GM18867 (cell line): ENCODE measurements at regions not wholly inside any gene's neighbourhood (a gene's known extent, or its start where the extent isn't known, plus 50 kb on each side); places are given as distances from the start of the nearest gene placed in this dataset.
A peak's percentile ranks its signal among the peaks of the same experiment; 100 is the strongest.

Experiments used
- ATAC-seq: cut with Tn5 transposase; IDR thresholded peaks from one replicate; pipeline ENCODE4 v1.9.1; 2021; ENCODE audit warnings: mild to moderate bottlenecking, moderate library complexity; ENCODE audit not compliant: unreplicated experiment

DNA sequence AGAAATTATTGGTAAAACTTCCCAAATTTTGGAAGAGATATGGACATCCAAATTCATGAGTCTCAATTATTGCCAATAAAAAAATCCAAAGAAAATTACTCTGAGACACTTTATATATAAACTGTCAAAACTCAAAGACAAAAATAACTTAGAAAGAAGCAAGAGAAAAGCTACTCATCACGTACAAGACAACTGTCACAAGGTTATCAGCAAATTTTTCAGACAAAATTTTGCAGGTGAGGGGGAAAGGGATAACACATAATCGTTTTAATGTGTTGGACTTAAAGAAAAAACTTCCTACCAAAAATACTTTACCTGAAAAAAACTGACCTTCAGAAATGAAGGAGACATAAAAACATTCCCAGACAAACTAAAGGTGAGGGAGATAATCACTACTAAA, 272.5 kb downstream of the THBS2 start:
- no peak for ATAC-seq

DNA sequence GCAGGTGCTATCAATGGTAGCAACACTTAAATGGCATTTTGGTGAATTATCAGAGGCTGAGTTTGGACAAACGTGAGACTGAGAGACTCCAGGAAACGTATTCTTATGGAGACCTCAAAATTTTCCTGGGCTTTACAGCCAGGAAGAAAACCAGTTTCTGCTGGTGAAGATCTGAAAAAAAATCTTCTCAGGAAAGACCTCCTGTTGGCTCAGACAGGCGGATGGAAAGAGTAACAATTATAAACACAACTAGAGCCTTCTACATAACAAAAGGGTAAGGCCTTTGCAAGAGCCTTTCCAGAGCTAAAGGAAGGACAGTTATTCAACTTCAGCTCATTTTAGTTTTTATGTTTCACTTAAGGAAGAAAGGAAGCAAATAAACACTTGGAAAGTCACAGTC, 274.4 kb downstream of the THBS2 start:
- ATAC-seq: no peak

DNA sequence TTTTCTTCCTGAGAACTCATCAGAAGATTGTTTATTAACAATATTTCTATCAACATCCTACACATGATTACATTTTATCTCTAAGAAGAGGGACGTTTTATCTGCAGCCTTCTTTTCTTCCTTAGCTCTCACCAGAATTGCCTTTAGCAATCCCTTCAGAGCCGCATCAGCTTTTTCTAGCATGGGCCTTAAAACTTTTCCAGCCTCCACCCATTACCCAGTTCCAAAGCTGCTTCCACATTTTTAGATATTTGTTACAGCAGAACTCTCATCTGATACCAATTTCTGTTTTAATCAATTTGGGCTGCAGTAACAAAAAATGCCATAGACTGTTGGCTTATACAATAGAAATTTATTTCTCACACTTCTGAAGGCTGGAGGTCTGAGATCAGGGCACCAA, 281.5 kb downstream of the THBS2 start:
- no peak for ATAC-seq

DNA sequence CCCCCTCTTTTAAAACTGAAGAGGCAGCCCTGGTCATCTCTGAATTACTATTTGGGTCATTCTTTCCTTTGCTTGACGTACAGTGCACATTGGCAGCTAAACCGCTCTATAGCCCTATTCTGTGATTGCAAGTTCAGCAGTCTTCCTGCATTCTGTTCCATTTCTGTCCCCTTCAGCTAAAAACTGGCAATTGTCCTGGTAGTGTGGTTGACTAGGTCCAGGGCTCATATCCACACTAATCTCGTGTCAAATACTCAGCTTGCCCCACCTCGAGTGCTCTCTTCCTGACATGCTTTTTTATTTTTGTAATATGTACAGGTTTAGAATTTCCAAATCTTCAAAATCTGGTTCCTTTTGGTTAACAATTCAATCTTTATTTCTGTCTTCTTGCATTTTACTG, 282.1 kb downstream of the THBS2 start:
- no peak for ATAC-seq

DNA sequence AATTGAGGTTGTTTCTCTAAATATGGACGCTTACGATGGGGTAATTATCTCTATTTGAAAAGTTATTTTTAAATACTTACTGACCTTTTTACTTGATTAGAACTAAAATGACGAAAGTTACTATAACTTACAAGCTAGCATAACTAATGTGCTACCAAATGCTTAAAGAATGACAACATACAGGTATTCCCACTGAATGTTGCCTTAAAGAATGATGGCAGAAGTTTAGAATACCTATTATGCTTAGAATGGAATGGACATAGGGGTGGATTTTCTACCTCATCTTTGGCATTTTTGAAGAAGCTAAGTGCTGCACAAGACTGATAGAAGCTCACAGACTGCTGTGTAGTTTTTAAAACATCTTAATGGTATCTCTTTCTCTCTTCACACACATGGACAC, 284.8 kb downstream of the THBS2 start:
- ATAC-seq: no peak

DNA sequence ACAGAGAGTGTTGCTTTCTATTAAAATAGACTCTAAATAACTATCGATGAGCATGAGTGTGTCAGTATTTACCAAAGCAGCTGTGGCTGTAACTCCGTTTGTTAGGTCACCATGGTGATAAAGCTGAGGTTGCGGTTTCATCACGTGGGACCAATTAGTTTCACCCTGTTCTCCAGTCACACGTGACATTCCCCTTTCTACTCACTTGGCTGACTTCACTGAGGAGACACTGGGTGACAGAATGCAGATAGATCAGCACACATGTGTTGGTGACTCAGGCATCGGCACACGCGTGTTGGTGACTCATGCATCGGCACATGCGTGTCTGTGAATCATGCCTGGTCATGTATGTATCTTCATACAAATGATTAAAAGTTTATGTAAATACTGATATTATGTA, 285.4 kb downstream of the THBS2 start:
- ATAC-seq: peak; percentile 98

DNA sequence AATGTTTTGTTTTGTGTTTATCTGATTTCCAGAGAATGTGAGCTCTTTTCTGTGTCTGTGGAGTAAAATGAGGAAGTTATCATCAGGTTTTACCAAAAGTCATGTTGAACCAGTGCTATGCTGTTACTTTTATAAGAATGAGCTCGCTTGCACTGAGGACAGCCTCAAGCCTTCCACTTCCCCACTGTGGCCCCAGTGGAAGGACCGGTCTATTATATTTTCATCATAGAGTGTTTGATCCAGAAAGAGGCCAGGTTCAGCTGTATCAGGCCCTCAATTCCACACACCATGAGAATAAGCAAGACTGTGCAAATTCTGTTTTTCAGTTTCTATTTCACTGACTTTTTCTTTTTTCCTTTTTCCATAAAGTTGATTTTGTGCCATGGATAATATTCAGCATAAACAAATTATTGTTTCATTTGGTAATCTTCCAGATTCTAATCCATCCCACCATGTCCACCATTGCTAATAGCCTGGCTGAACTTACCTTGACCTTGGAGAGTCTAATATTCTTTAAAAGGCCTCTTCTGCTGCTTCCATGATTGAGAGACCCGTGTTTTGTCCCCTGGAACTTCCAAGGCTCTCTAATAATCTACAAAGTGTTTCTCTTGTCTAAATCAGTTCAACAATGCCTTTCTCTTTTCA, 286.2 kb downstream of the THBS2 start:
- ATAC-seq: no peak

DNA sequence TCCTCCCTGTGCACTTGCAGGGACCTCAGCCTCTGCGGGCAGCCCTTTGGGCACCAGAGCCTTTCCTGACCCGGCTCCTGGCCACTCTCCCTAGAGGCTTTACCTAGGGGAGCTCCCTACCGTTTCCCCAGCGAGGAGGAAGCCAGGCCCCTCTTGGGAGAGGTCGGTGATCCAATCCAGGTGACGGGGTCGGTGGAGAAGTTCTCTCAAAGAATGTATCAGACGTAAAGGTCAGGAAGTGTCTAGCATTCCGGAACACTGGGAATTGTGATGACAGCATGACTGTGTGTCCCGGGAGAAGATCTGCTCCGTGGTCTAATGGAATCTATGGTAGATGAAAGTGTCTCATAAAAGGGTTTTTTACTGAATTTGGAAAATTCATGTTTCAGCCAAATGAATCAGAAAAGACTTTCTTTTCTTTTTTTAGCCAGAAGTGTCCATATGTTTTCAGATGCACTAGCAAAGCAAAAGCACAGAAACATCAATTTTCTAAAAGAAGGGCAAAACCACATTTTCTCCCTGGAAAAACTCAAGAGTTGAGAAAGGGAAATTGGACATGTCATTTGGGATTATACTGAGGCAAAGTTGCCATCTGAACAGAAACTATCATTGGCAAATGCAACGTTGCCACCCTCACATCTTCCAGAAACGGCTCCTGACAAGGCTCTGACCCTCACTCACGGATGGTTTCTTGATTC, 289.4 kb downstream of the THBS2 start:
- no peak for ATAC-seq

DNA sequence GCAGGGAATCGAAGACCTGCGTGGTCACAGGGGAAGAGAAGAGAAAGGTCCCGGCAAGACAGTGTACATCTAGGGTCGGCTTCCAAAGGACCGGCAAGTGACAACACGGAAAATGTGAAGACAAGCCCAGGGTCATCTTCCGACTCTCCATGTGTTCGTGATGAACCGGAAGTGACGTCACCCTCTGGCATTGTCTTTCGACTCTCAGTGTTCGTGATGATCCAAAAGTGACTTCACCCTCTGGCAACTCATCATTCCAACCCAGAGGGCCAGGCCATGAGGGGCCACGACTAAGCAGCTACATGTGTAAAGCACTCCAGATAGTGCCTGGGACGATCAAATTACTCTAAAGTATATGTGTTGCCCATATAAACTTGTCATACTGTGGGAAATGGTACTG, 290.8 kb downstream of the THBS2 start:
- ATAC-seq: no peak

DNA sequence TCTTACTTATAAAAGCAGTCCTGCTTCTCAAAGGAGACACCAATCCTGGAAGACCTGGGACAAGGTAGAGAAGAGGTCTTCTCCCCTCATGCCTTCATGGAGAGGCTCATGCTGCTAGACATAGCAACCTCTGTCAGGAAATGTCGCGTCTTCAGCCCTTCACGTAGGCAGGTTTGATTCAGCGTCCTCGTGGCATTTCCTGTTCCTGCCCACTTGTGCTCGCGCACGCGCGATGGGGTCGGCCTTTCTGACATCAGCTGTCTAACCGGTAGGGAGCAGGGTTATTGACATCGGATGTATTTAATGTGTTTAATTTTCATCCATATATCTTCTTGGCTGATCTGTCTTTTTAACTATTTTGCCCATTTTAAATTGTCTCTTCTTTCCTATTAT, 292.4 kb downstream of the THBS2 start:
- no peak for ATAC-seq

DNA sequence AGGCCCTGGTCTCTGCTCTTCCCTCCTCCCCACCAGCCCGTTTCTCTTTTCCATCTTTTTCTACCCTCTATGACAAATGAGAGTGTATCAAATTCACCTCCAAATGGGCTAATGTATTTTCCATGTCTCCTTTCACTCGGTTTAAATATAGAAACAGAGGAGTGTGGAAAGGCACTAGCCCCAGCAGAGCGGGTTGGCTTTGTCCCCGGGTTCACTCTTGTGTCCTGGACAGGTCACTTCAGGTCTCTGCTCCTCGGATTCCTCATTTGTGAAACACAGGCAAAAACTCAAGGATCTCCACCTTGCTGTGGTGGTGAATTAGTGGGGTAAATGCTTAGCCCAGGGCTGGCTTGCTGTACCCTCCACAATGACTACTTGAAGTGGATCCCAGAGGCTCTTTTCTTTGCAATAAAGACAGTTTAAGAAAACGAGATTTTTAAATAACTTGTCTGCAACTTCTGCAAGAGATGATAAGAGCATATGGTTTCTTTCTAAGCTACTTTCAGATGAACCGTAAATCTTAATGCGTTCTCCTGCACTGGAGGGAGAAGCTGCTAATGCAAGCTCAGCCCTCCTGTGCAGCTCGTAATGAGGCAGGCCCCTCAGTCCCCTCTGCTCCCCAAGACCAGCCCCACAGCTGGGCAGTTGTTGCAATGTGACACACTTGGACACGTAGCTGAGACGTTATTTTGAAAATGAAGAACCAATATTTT, 292.9 kb downstream of the THBS2 start:
- no peak for ATAC-seq

DNA sequence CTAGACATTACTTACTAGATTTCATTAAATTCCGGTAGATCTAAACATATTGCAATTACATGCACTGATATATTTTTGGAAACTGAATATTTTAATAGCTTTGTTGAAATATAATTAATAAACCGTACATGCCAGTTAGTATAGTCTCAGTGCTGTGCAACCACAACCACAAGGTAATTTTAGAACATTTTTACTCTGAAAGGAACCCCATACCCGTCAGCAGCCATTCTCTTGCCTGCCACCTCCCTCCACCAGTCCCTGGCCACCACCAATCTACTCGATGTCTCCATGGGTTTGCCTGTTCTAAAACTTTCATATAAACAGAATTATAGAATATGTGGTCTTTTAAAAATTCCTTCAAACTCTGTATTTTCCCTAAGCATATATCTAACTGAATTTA, 293.9 kb downstream of the THBS2 start:
- no peak for ATAC-seq

DNA sequence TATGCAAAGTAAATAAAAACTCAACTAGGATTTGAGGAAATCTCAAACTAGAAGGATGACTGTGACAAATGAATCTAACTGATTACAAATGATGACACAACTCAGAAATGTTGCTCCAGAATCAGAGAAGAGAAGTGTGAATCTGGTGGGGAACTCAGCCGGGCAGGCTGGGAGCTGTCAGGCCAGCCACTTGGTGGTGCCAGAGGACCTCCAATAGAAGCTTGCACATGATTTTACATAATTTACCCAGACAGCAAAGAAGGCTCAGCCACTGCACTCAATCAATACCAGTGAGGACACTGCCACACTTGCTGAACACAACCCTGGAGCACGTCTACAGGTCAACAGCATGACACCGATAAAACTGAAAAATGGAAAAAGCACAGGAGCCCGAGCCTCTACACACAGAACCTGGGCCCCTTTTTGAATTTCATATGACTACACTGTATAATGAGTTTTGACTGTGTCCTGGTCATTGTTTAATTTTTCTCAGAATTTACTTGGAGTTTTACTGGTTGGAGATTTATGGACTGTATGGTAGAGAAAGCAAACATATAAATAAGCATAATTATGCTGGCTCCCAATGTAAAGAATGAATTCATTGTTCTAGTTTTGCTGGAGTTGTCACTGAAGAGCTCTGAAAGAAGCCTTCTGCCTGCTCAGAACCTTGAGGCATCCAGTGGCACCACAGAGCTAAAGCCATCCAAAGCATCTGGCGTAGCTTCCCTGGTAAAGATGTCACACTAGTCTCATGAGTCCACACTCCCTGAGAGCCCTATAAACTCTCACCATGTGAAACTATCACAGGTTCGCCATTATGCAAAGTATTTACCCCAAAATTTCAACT, 296.5 kb downstream of the THBS2 start:
- peak; percentile 96 for ATAC-seq

DNA sequence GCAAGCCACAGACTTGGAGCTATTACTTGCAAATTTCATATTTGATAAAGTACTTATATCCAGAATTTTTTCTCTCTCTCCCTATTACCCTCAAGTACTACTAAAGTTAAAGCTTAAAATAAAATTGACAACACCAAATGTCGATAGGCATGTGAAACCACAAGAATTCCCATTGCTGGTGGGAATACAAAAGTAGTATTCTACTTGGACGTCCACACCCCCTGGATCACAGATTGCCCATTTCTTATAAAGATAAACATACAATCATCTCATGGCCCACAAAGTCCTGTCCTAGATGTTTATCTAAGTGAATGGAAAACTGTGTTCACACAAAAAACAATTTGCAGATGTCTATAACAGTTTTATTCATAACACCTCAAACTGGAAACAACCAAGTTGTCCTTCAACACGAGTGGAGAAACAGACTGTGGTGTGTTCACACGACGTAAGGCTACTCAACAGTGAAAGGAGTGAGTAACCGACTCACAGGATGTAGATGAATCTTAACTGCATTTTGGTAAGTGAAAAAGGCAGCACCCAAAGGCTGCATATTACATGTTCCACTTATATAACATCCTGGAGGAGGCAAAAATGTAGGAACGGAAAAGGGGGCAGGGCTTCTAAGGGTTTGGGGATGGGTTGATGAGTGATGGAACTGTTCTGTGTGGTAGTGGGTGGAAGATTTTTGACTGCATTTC, 297.4 kb downstream of the THBS2 start:
- ATAC-seq: peak; percentile 15

DNA sequence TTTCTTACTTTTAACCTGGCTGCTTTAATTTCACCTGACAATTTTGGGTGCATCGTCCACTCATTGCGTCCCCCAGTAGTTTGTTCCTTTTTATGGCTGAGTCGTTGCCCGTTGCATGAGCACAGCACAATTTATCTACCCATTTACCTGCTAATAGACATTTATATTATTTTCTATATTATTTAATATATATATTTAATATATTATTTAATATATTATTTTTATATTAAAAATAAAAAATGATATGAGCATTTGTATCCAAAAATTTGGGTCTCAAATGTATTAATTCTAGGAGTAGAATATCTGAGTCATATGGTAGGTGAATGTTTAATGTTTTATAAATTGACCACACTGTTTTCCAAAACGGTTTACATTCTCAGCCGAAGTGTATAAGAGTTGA, 300.2 kb downstream of the THBS2 start:
- no peak for ATAC-seq

DNA sequence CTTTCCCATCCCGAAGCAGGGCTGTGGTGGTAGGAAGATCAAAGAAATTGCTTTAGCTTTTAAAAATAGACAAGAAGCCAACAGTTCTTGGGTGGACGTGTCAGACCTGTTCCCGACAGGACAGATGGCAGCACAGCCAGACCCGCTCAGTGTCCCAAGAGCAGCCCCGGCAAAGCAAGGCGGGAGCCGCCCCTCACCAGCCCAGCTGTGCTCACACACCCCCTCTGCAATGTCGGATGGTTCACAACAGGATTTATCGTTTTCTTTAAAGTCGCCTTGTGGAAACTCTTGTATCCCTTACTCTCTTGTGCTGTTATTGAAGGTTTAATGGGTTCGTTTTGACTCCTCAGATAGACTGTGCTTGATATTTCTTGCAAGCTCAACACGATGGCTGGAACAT, 302.4 kb downstream of the THBS2 start:
- no peak for ATAC-seq

DNA sequence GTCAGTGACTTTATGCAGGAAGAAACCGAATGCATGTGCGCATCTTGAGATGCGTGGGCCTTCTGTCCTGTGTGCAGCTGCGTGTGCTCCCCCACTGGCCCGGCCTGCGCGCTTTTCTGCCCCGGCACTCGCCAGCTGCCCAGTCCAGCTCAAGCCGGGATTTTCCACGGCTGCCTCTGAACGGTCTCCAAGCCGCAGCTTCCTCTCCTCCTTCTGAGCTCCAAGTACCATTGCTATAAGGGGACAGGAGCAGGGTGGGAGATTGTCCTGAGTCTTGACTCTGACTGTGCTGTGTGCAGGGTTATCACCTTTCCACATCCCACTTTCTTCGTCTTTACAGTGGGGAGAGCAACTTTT, 302.8 kb downstream of the THBS2 start:
- ATAC-seq: no peak

DNA sequence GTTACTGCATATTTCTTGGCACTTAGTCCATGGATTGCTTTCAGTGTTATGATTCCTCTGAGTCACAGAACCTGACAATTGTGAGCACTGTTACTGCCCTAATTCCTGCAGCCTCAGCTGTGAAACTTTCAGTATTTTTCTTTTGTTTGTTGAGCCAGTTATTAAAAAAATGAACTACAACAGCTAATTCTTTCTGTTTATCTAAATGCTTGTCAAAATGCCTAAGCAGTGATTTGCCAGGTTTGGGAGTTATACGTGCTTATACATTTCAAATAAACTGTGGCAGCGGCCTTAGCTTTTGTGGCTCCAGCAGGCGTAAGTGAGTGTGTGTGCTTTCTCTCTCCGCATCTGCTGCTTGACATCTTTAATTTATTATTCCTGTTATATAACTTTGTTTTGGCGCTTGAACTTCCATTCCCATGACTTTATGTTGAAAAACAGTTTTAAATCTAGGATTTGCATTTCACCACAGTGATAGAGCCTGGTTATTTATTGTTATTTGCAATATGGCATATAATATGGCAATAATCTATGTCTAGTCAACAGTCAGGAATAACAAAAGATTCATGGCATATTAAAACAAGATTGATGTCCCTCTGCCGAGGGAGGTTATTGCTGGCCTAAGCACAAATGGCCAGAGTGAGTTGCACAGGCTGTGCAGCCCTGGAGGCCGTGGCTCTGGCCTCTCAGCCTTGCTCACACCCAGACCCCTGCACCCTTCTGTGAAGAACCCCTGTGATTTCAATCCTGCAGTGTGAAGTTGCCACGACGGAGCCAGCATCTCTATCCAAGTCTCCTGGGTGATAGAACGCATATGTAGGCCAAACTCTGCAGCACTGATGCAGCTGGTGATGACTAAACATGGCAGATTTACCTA, 303.4 kb downstream of the THBS2 start:
- ATAC-seq: no peak

DNA sequence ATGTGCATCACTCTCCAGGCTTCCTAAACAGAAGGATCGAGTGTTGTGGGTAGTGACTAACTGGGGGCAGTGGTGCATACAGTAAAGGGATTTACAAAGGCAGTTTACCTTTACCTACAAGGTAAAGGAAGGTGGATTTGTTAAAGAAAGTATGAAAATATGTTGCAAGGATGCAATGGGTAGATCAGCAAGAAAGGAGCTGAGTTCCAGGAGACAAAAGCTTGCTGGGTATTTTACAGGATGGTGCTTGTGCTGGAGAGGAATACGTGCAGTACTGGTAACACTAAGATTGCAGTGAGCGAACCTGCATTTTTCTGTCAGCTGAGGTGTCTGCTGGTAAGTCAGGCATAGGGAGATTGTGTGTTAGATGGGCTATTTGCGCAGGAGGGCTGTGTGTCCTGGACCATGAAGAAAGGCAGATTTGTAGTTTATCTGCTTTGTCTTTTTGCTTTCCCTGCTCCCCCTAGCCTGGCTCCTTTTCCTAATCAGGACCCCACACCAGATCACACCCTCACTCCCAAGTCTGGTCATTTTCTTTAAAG, 304.6 kb downstream of the THBS2 start:
- no peak for ATAC-seq

DNA sequence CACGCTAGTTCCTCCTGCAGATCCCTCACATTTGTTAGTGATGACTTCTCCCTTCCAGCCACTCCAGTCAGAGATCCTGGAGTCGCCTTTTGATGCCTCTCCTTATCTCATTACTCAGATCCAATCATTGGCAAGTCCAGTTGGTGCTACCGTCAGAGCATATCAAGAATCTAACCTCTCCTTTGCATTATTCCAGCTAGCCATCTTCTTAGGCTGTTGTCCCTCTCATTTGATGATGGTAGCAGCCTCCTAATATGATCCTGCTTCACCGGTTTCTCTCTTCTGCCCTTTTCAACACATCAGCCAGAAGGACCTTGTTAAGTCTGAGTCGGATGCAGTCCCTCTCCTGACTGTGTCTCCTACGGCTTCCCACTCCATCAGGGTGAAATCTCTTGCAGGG, 305.6 kb downstream of the THBS2 start:
- ATAC-seq: no peak
